Stomach (tissue), 8 donors: ENCODE measurements at regions not wholly inside any gene's neighbourhood (a gene's known extent, or its start where the extent isn't known, plus 50 kb on each side); places are given as distances from the start of the nearest gene placed in this dataset.

Experiments used
- DNase-seq, 2 donors: peaks; one replicate each; pipeline versions ENCODE4 v3.0.0 to v3.0.0-alpha.2; 2013 to 2019
- H3K27ac ChIP-seq, 5 donors: fragments of 200-600 bp in 4 of 5; sonication (generic) in 4 of 5; one replicate each; pipeline ENCODE4 v1.5.1; 2013 to 2019; ENCODE audit warnings: mild to moderate bottlenecking in 1 of 5, moderate library complexity in 1 of 5
- H3K27me3 ChIP-seq, 3 donors: fragments of 200-600 bp; sonication (generic); one replicate each; pipeline ENCODE4 v1.5.1; 2017 to 2019; ENCODE audit warnings: mixed run types in 1 of 3
- H3K36me3 ChIP-seq, 4 donors: fragments of 200-600 bp; sonication (generic); 1 replicate in 3 of 4; 2 replicates in 1 of 4; pipeline ENCODE4 v1.5.1; 2016 to 2019
- H3K4me1 ChIP-seq, 4 donors: fragments of 200-600 bp; sonication (generic); one replicate each; pipeline ENCODE4 v1.5.1; 2016 to 2019
- H3K4me3 ChIP-seq, 4 donors: fragments of 200-600 bp; sonication (generic) in 3 of 4; one replicate each; pipeline ENCODE4 v1.5.1; 2016 to 2019; ENCODE audit warnings: mild to moderate bottlenecking in 1 of 4
- H3K9me3 ChIP-seq, 4 donors: fragments of 200-600 bp; sonication (generic); one replicate each; pipeline ENCODE4 v1.5.1; 2016 to 2019
- CTCF ChIP-seq, 7 experiments: fragments of 450-650 bp in 4 of 7; fragments of 200-600 bp in 3 of 7; sonication (generic) in 3 of 7; IDR thresholded peaks; one replicate each; pipeline ENCODE4 v1.5.1; 2016 to 2019; ENCODE audit warnings: antibody characterized with exemption in 7 of 7, control low read depth in 2 of 7, mild to moderate bottlenecking in 1 of 7
- EP300 ChIP-seq: sonication (generic); formaldehyde crosslinking; IDR thresholded peaks from one replicate; pipeline ENCODE4 v1.6.1; 2017; ENCODE audit warnings: antibody characterized with exemption
- POLR2A ChIP-seq, 4 donors: fragments of 450-650 bp; IDR thresholded peaks; one replicate each; pipeline ENCODE4 v1.6.1; 2016; ENCODE audit warnings: antibody characterized with exemption in 4 of 4, control low read depth in 2 of 4, mild to moderate bottlenecking in 1 of 4, moderate library complexity in 1 of 4
- POLR2AphosphoS5 ChIP-seq, 3 donors: sonication (generic); formaldehyde crosslinking; IDR thresholded peaks; one replicate each; pipeline ENCODE4 v1.6.1; 2016; ENCODE audit warnings: antibody characterized with exemption in 3 of 3
- WGBS, 5 donors: extraction: QIAGEN DNeasy Blood & Tissue Kit in 3 of 5; methylation state at CpG; one replicate each; pipeline versions ENCODE4 v1.1.5 to v1.1.7; 2013 to 2018; 5-methylcytosine and 5-hydroxymethylcytosine counted together
- intact Hi-C: fragments of 100-400 bp; cut with DNase I; formaldehyde crosslinking; loops from one replicate; pipeline ENCODE4 v1.15.1; 2023; ENCODE audit warnings: low total_unique reads
- donor health status: healthy with polysubstance abuse.
- donor health status: Bipolar disorder and iron deficiency.
- donor health status: healthy.

- Histone ChIP-seq H3K4me3 (no peak overlapping the region), H3K4me1 (no peaks in the 10 kb centered on the region), H3K27ac (no peak overlapping the region), H3K27me3 (no peaks in the 10 kb centered on the region), H3K9me3 (no peaks in the 10 kb centered on the region), H3K36me3 (no peaks in the 10 kb centered on the region)
- TF ChIP-seq POLR2A (IDR thresholded peaks at IDR 0.05) (no peak), POLR2AphosphoS5 (IDR thresholded peaks at IDR 0.05) (no peak), EP300 (no peak), CTCF (IDR thresholded peaks at IDR 0.05) (no peak)
- DNase-seq: no peak
- intact Hi-C loops: no loop called here
Measured at GRCh38 chr5:125812651-125813050, 610.6 kb upstream of the GRAMD2B start.

GRCh38 chr5:125813221-125813974 is 609.8 kb upstream of the GRAMD2B start:
- no peak overlapping the region for H3K27ac ChIP-seq
- no peaks in the 10 kb centered on the region for H3K36me3 ChIP-seq
- 76 to 81% (median 80%) methylated on average over 6 of the region's 6 CpGs for WGBS, 5 donors
- no peak overlapping the region for H3K4me3 ChIP-seq
- H3K27me3 ChIP-seq: no peaks in the 10 kb centered on the region
- no peaks in the 10 kb centered on the region for H3K9me3 ChIP-seq
- peak in 1 of 2 donors; percentile 9 for DNase-seq
- intact Hi-C loops: no loop called here
- H3K4me1 ChIP-seq: no peaks in the 10 kb centered on the region
- no peak for TF ChIP-seq EP300

- no peaks in the 10 kb centered on the region for H3K9me3 ChIP-seq
- H3K27me3 ChIP-seq: no peaks in the 10 kb centered on the region
- H3K27ac ChIP-seq: no peak overlapping the region
- H3K4me1 ChIP-seq: no peaks in the 10 kb centered on the region
- H3K36me3 ChIP-seq: no peaks in the 10 kb centered on the region
- 67 to 83% (median 69%) methylated on average over 2 of the region's 2 CpGs for WGBS, 5 donors
- no peak overlapping the region for H3K4me3 ChIP-seq
- TF ChIP-seq CTCF (IDR thresholded peaks at IDR 0.05) (no peak), EP300 (no peak), POLR2A (IDR thresholded peaks at IDR 0.05) (no peak), POLR2AphosphoS5 (IDR thresholded peaks at IDR 0.05) (no peak)
- no peak for DNase-seq
- intact Hi-C loops: no loop called here
Measured at GRCh38 chr5:125814119-125814518, 609.1 kb upstream of the GRAMD2B start.

GRCh38 chr5:125823572-125823971 is 599.6 kb upstream of the GRAMD2B start:
- Histone ChIP-seq H3K4me1 (no peaks in the 10 kb centered on the region), H3K4me3 (no peak overlapping the region), H3K27ac (no peak overlapping the region), H3K36me3 (no peaks in the 10 kb centered on the region), H3K27me3 (no peaks in the 10 kb centered on the region), H3K9me3 (peaks cover 0 to 4% (median 0%) of the 10 kb centered on the region in 4 donors)
- DNase-seq: no peak
- TF ChIP-seq POLR2AphosphoS5 (IDR thresholded peaks at IDR 0.05) (no peak), EP300 (no peak), CTCF (IDR thresholded peaks at IDR 0.05) (no peak), POLR2A (IDR thresholded peaks at IDR 0.05) (no peak)
- intact Hi-C loops: no loop called here
- WGBS, 5 donors: 85 to 90% (median 86%) methylated on average over 4 of the region's 4 CpGs

GRCh38 chr5:125826214-125826613 is 597.0 kb upstream of the GRAMD2B start:
- TF ChIP-seq CTCF (IDR thresholded peaks at IDR 0.05) (no peak), POLR2A (IDR thresholded peaks at IDR 0.05) (no peak), EP300 (no peak), POLR2AphosphoS5 (IDR thresholded peaks at IDR 0.05) (no peak)
- no peak overlapping the region for H3K4me3 ChIP-seq
- no peaks in the 10 kb centered on the region for H3K27me3 ChIP-seq
- no peaks in the 10 kb centered on the region for H3K36me3 ChIP-seq
- no peak for DNase-seq
- intact Hi-C loops: no loop called here
- H3K4me1 ChIP-seq: no peaks in the 10 kb centered on the region
- peaks cover 0 to 7% (median 0%) of the 10 kb centered on the region in 4 donors for H3K9me3 ChIP-seq
- no peak overlapping the region for H3K27ac ChIP-seq
